ENCODE measurements at regions not wholly inside any gene's neighbourhood (a gene's known extent, or its start where the extent isn't known, plus 50 kb on each side); places are given as distances from the start of the nearest gene placed in this dataset.

DNA sequence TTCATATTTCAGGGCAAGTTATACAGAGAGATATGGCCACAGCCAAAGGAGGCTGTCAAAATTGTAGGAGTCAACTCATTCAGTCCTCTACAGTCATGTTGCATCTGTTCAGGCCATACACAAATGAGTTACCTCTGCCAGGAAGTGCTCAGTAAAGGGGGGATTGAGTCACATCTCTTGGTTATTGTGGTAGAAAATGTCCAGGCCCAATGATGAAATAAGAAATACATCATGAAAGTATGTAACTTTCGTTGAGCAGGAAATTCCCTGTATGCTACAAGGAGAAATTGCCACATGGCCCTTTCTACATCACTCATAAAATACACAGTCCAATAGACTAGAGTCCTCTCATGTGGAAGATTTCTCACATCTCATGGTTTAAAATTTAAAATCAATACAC, 103.9 kb upstream of the COL3A1 start (continued):
- TF ChIP-seq, protein P1, sequence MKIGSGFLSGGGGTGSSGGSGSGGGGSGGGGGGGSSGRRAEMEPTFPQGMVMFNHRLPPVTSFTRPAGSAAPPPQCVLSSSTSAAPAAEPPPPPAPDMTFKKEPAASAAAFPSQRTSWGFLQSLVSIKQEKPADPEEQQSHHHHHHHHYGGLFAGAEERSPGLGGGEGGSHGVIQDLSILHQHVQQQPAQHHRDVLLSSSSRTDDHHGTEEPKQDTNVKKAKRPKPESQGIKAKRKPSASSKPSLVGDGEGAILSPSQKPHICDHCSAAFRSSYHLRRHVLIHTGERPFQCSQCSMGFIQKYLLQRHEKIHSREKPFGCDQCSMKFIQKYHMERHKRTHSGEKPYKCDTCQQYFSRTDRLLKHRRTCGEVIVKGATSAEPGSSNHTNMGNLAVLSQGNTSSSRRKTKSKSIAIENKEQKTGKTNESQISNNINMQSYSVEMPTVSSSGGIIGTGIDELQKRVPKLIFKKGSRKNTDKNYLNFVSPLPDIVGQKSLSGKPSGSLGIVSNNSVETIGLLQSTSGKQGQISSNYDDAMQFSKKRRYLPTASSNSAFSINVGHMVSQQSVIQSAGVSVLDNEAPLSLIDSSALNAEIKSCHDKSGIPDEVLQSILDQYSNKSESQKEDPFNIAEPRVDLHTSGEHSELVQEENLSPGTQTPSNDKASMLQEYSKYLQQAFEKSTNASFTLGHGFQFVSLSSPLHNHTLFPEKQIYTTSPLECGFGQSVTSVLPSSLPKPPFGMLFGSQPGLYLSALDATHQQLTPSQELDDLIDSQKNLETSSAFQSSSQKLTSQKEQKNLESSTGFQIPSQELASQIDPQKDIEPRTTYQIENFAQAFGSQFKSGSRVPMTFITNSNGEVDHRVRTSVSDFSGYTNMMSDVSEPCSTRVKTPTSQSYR (CRISPR knock-in tag; IDR thresholded peaks at IDR 0.05), result no peak
- TF ChIP-seq CREM (CRISPR knock-in tag; IDR thresholded peaks at IDR 0.05) (no peak), ZNF138 (CRISPR knock-in tag; conservative IDR thresholded peaks at IDR 0.05) (no peak), ZNF219 (CRISPR knock-in tag; IDR thresholded peaks at IDR 0.05; ENCODE audit: borderline replicate concordance) (no peak), ETV6 (CRISPR knock-in tag; IDR thresholded peaks at IDR 0.05) (no peak), FOXJ3 (CRISPR knock-in tag; IDR thresholded peaks at IDR 0.05; ENCODE audit: borderline replicate concordance) (no peak), ELF4 (CRISPR knock-in tag; IDR thresholded peaks at IDR 0.05; ENCODE audit: low read depth) (no peak), NR1H2 (CRISPR knock-in tag; IDR thresholded peaks at IDR 0.05) (no peak), ZNF263 (CRISPR knock-in tag; IDR thresholded peaks at IDR 0.05; ENCODE audit: low read depth) (no peak), SMAD4 (CRISPR knock-in tag; IDR thresholded peaks at IDR 0.05) (no peak)
- TF ChIP-seq, protein P2, sequence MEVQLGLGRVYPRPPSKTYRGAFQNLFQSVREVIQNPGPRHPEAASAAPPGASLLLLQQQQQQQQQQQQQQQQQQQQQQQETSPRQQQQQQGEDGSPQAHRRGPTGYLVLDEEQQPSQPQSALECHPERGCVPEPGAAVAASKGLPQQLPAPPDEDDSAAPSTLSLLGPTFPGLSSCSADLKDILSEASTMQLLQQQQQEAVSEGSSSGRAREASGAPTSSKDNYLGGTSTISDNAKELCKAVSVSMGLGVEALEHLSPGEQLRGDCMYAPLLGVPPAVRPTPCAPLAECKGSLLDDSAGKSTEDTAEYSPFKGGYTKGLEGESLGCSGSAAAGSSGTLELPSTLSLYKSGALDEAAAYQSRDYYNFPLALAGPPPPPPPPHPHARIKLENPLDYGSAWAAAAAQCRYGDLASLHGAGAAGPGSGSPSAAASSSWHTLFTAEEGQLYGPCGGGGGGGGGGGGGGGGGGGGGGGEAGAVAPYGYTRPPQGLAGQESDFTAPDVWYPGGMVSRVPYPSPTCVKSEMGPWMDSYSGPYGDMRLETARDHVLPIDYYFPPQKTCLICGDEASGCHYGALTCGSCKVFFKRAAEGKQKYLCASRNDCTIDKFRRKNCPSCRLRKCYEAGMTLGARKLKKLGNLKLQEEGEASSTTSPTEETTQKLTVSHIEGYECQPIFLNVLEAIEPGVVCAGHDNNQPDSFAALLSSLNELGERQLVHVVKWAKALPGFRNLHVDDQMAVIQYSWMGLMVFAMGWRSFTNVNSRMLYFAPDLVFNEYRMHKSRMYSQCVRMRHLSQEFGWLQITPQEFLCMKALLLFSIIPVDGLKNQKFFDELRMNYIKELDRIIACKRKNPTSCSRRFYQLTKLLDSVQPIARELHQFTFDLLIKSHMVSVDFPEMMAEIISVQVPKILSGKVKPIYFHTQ (CRISPR knock-in tag; IDR thresholded peaks at IDR 0.05), result no peak

DNA sequence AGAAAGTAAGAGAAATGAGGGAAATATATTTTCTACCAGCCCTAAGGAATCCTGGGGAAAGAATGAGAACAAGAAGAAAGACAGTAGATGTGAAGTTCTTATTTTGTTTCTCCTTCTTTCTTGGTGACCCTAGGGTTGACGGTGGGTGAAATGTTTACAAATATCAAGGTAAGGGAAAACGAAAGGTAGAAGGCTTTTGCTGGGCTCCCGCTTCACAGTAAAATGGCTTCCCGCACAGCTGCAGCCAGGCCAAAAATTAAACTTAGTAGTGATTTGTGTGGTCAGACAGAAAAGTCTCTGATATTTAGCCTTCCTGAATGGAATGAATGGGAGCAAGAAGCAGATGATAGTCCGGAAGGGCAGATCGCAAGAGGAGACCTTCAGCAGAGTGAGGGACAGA, 99.1 kb upstream of the COL3A1 start:
- ChIA-PET CTCF (no interaction called here), POLR2A (no interaction called here)
- TF ChIP-seq IRF1 (CRISPR knock-in tag; IDR thresholded peaks at IDR 0.05) (no peak), CBFB (CRISPR knock-in tag; IDR thresholded peaks at IDR 0.05; ENCODE audit: low read depth) (no peak), TEAD1 (CRISPR knock-in tag; IDR thresholded peaks at IDR 0.05) (no peak), ZMAT4 (CRISPR knock-in tag; IDR thresholded peaks at IDR 0.05) (no peak)
- H3K27ac Mint-ChIP-seq, result no peak overlapping the region
- H3K27me3 Mint-ChIP-seq (ENCODE audit: low read depth), result no peaks in the 10 kb centered on the region
- ATAC-seq (no peak), DNase-seq (ENCODE audit: low spot score) (no peak)
- no peak overlapping the region for H3K4me3 Mint-ChIP-seq
- no peaks in the 10 kb centered on the region for H3K36me3 Mint-ChIP-seq
- no peaks in the 10 kb centered on the region for H3K9me3 Mint-ChIP-seq
- H3K4me1 Mint-ChIP-seq, result 0 out of 2 replicates have a peak, but pooled peaks cover 3% of the 10 kb centered on the region

GRCh38 chr2:188878716-188879115, 95.5 kb upstream of the COL3A1 start:
- Mint-ChIP-seq H3K36me3 (no peaks in the 10 kb centered on the region), H3K4me1 (no peaks in the 10 kb centered on the region), H3K27ac (no peak overlapping the region), H3K9me3 (no peaks in the 10 kb centered on the region), H3K4me3 (no peak overlapping the region), H3K27me3 (ENCODE audit: low read depth) (no peaks in the 10 kb centered on the region)
- CTCF ChIA-PET, result no interaction called here
- POLR2A ChIA-PET, result no interaction called here
- DNase-seq (ENCODE audit: low spot score) (no peak), ATAC-seq (no peak)
- TF ChIP-seq KAT7 (CRISPR knock-in tag; IDR thresholded peaks at IDR 0.05; ENCODE audit: borderline replicate concordance) (no peak), ZNF263 (CRISPR knock-in tag; IDR thresholded peaks at IDR 0.05; ENCODE audit: low read depth) (no peak), NR1H2 (CRISPR knock-in tag; IDR thresholded peaks at IDR 0.05) (no peak), TP53 (CRISPR knock-in tag; IDR thresholded peaks at IDR 0.05) (no peak), ZNF232 (CRISPR knock-in tag; IDR thresholded peaks at IDR 0.05) (no peak), USF1 (CRISPR knock-in tag; IDR thresholded peaks at IDR 0.05) (no peak), FOXP1 (CRISPR knock-in tag; IDR thresholded peaks at IDR 0.05; ENCODE audit: borderline replicate concordance) (no peak), SOX15 (CRISPR knock-in tag; IDR thresholded peaks at IDR 0.05) (no peak), JAZF1 (CRISPR knock-in tag; IDR thresholded peaks at IDR 0.05) (no peak), FOXK1 (CRISPR knock-in tag; IDR thresholded peaks at IDR 0.05) (no peak), ATF1 (CRISPR knock-in tag; IDR thresholded peaks at IDR 0.05) (no peak), NFYB (CRISPR knock-in tag; conservative IDR thresholded peaks at IDR 0.05; ENCODE audit: low read depth) (no peak)
- TF ChIP-seq, protein P3, sequence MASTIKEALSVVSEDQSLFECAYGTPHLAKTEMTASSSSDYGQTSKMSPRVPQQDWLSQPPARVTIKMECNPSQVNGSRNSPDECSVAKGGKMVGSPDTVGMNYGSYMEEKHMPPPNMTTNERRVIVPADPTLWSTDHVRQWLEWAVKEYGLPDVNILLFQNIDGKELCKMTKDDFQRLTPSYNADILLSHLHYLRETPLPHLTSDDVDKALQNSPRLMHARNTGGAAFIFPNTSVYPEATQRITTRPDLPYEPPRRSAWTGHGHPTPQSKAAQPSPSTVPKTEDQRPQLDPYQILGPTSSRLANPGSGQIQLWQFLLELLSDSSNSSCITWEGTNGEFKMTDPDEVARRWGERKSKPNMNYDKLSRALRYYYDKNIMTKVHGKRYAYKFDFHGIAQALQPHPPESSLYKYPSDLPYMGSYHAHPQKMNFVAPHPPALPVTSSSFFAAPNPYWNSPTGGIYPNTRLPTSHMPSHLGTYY (CRISPR knock-in tag; IDR thresholded peaks at IDR 0.05), result no peak
- TF ChIP-seq, protein P4, sequence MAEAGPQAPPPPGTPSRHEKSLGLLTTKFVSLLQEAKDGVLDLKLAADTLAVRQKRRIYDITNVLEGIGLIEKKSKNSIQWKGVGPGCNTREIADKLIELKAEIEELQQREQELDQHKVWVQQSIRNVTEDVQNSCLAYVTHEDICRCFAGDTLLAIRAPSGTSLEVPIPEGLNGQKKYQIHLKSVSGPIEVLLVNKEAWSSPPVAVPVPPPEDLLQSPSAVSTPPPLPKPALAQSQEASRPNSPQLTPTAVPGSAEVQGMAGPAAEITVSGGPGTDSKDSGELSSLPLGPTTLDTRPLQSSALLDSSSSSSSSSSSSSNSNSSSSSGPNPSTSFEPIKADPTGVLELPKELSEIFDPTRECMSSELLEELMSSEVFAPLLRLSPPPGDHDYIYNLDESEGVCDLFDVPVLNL (CRISPR knock-in tag; IDR thresholded peaks at IDR 0.05; ENCODE audit: borderline replicate concordance, low read depth), result no peak

All from WTC11 (cell line).